Stimulated activated CD4-positive, alpha-beta T cell treated with anti-CD3 and anti-CD28 coated beads, Interleukin-4, amount 100 ng/mL, for 24 hours (primary cell): ENCODE measurements at regions not wholly inside any gene's neighbourhood (a gene's known extent, or its start where the extent isn't known, plus 50 kb on each side); places are given as distances from the start of the nearest gene placed in this dataset.
A peak's percentile ranks its signal among the peaks of the same experiment; 100 is the strongest.

Experiments used
- DNase-seq: peaks from one replicate; pipeline ENCODE4 v3.0.0-alpha.2; 2020

GRCh38 chr5:2220741-2221140, 338.0 kb upstream of the IRX4 start:
- DNase-seq: no peak

GRCh38 chr5:2219149-2219776, 336.5 kb upstream of the IRX4 start:
- DNase-seq: no peak

- no peak for DNase-seq
Measured at GRCh38 chr5:2217219-2217618, 334.5 kb upstream of the IRX4 start.

- DNase-seq: no peak
Measured at GRCh38 chr5:2214910-2215590, 332.3 kb upstream of the IRX4 start.

- no peak for DNase-seq
Measured at GRCh38 chr5:2213121-2213730, 330.5 kb upstream of the IRX4 start.

GRCh38 chr5:2212481-2212880, 329.8 kb upstream of the IRX4 start:
- DNase-seq: no peak

GRCh38 chr5:2208239-2208544, 325.5 kb upstream of the IRX4 start:
- no peak for DNase-seq

- no peak for DNase-seq
Measured at GRCh38 chr5:2207416-2208238, 324.9 kb upstream of the IRX4 start.

GRCh38 chr5:2207109-2207399, 324.3 kb upstream of the IRX4 start:
- no peak for DNase-seq

- no peak for DNase-seq
Measured at GRCh38 chr5:2206293-2207108, 323.8 kb upstream of the IRX4 start.

- DNase-seq: no peak
Measured at GRCh38 chr5:2205596-2206226, 323.0 kb upstream of the IRX4 start.

- DNase-seq: peak; percentile 0
Measured at GRCh38 chr5:2205185-2205585, 322.5 kb upstream of the IRX4 start.

GRCh38 chr5:2204366-2205184, 321.9 kb upstream of the IRX4 start:
- peak; percentile 1 for DNase-seq

- no peak for DNase-seq
Measured at GRCh38 chr5:2203774-2204173, 321.0 kb upstream of the IRX4 start.

- no peak for DNase-seq
Measured at GRCh38 chr5:2201832-2202231, 319.1 kb upstream of the IRX4 start.

- DNase-seq: no peak
Measured at GRCh38 chr5:2201421-2201820, 318.7 kb upstream of the IRX4 start.

- DNase-seq: no peak
Measured at GRCh38 chr5:2201011-2201410, 318.3 kb upstream of the IRX4 start.

GRCh38 chr5:2200261-2200950, 317.7 kb upstream of the IRX4 start:
- no peak for DNase-seq

GRCh38 chr5:2199697-2200096, 317.0 kb upstream of the IRX4 start:
- DNase-seq: no peak

- no peak for DNase-seq
Measured at GRCh38 chr5:2196989-2197619, 314.4 kb upstream of the IRX4 start.

- no peak for DNase-seq
Measured at GRCh38 chr5:2196416-2196815, 313.7 kb upstream of the IRX4 start.
